ENCODE measurements at regions not wholly inside any gene's neighbourhood (a gene's known extent, or its start where the extent isn't known, plus 50 kb on each side); places are given as distances from the start of the nearest gene placed in this dataset.
"Not testable (repeated sequence)": the region's sequence is repeated elsewhere in the genome, so short reads cannot be mapped to it uniquely, and the experiment has no call there.

DNA sequence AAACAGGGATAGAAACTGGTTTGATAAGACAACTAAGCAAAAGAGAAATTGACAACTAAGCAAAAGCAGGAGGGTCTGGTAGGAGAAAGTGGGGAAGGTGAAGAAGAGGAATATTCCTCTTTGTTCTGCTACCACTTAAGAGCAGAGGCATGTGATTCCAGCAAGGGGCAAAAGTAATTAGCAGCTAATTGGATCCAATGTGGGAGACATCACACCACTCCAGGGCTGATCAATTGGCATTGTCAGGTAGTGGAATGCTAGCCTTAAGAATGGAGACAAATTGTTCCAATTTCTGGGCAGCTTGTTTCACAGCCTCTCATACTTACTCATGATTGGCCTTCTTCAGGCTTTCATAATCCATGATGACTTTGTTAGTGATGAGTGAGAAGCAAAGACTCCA is 547.1 kb upstream of the GCFC2 start:
- DNase-seq (ENCODE audit: low spot score) = no peak

DNA sequence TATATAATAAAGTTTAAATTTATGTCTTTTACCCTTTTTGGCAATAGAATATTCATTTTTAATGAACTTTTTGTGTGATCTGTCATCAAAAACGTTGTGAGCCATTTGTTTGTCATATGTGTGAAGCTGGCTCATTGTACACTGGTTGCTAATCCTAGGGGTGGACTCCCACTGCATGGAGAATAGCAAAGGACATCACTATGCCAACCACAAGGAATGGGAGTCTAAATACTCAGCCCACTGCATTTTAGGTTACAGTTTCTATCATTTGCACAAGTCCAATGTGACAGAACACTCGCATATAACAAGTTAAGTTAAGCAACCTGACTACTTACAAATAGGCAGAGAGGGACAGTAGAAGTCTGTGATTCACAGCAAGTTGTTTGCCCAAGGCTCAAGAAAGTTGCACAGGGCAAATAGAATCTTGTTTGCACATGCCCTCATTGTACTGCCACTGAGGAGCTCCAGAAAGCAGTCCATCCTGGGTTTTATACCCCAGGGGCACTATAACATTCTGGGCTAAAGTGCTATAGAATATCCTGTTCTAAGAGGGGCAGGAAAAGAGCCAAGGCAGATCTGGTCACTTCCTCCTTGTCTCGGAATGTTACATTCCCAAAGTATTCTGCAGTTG is 545.9 kb upstream of the GCFC2 start:
- no peak for DNase-seq (ENCODE audit: low spot score)

DNA sequence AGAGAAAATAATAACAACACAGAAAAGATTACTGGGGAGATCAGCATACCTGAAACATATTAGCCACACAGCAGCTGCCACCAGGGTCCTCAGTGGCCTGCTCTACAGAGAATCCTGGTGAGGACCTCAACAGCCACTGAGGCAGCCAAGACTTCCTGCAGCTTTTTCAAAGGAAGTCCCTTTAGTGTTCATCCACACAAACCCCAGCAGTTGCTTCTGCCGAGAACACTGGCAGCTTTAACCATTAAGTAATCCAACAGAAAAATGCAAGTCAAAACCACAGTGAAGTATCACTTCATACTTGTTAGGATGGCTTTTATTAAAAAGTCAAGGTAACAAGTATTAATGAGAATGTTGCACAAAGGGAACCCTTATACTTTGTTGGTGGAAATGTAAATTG is 542.0 kb upstream of the GCFC2 start:
- DNase-seq (ENCODE audit: low spot score) = no peak

DNA sequence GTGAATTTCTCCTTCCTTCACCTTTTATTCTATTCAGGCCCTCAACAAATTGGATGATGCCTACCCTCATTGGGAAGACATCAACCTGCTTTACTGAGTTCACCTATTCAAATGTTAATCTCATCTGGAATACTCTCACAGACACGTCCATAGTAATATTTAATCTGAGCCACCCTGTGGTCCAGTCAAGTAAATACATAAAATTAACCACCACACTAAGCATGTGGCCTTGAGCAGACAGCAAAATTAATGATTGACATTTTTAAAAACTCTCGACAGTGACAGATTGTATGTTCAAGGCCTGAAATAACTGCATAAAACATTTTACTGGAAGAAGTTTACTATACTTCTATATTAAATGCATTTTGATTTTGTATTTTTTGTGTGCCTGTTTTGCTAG is 540.6 kb upstream of the GCFC2 start:
- DNase-seq (ENCODE audit: low spot score) = peak; percentile 4

DNA sequence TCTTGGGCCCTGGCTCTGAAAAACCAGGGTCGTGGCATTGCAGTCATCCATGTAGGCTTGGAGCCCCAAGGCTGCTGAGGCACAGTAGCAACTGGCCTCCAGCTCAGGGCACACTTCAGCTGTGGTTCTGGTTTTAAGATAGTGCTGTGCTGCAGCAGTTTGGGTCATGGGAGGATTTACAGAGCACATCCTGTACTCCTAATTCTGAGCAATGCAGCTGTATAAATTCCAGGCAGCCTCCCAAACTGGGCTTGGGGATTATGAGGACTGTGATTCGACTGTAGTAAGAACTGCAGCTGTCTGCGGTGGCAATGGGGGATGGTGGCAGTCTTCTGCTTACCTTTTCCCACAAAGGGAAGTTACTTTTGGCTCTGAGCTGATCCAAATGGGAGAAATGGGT is 536.3 kb upstream of the GCFC2 start:
- DNase-seq (ENCODE audit: low spot score) = no peak

DNA sequence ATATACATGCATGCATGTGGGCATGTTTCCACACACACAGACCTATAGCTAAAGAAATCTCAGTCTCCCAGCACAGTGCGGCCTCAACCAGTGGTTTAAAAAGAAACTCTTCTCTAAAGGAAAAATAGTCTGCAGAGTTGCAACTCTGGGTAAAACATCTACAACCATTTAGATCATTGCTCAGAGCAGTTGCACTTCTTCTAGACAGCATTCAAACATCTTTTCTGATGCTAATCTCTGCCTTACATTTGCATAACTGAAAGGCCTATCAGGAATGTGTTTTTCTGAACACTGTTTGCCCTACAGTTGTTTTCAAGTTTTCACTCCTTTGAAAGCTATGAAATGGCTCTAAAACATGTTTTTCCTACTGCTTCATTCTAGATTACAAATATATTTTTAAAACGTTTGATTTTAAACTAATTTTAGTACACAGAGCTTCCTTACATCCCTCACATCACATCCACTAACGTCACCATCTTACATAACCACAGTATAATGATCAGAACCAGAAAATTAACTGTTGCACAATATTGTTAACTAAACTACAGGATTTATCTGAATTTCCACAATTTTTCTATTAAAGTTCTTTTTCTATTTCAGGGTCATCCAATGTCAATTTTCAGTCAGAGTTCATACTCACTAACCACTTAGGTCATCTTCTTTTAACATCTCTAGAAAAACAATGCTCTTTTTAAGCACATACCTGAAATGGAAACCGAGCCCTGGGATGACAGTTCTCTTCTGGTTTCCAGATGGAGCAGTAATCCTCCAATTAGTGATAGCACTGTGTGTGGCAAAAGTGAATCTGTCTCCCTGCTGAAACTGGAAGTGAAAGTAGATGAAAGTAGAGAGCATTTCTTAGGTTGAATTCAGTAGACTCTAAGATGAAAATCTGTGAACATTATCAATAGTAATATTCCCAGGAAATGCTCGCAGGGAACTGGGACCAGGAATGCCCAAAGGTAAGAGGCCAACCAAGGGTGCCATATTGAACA is 501.6 kb upstream of the GCFC2 start:
- no peak for DNase-seq (ENCODE audit: low spot score)

DNA sequence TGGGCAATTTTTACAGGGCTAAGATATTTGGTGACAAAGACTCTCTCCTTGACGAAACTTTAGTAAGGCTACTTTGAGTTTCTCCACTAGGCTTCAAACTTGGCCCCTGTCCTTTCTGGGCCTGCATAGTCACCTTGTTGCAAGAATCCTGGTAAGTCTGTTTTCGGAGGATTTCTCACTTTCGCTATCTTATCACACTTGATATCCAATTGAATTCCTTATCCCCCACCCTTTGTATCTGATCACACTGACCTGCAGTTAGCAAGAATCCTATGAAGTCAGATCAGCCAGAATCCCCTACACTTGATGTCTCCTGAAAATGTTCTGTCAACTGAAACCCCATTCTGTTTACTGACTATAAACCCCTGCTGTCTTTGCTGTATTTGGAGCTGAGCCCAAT is 499.8 kb upstream of the GCFC2 start:
- DNase-seq (ENCODE audit: low spot score) = no peak

DNA sequence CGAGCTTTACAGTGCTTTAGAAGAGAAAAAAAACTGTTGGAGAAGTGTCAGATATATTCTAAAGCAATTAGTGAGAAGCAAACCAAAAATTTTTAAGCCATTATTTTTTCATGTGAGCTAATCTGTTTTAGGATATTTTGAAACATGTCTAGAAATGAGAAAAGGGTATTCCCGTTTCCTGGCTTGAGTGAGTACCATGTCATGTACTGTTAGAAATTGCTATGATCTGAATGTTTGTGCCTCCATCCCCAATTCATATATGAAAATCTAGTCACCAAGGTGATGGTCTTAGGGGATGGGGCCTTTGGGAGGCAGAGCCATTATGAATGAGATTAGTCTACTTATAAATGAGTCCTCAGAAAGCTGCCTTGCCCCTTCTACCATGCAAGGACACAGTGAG is 493.3 kb upstream of the GCFC2 start:
- no peak for DNase-seq (ENCODE audit: low spot score)

DNA sequence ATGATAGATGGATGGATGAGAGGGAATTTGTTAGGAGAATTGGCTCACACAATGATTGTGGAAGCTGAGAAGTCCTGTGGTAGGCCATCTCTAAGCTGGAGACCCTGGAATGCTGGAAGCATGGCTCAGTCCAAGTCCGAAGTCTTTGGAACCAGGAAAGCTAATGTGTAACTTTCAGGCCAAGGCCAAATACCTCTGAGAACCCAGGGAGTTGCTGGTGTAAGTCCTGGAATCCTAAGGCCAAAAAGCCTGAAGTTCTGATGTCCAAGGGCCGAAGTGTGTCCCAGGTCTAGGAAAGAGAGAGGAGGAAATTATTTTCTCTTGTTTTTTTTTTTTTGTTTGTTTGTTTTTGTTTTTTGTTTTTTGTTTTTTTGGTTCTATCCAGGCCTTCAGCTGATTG is 492.2 kb upstream of the GCFC2 start:
- no peak for DNase-seq (ENCODE audit: low spot score)

DNA sequence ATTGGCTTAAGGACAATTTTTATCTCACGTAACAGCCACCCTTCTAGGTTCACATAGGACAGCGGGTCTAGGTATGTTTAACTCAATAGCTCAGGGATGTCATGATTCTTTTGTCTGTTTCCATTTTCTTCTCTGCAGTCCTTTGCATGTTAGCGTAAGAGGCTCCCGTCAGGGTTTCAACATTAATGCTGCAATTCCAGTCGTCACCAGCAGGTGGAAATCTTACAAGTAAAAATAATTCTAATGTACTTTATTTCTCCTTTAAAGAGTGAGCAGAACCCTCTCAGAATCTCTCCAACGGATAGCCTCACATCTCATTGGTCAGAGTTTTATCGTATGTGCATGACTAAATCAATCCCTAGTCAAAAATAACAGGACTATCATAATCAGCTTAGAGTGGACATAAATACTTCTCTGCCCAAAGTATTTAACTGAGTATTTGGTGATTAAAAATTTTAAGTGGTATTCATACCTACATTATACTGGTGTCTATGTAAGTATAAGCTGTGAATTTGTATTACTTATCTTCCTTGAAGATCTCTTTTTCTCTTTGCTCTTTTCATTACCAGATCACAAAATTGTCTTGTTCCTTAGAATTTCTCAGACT is 487.2 kb upstream of the GCFC2 start:
- peak; percentile 71 for DNase-seq (ENCODE audit: low spot score)

DNA sequence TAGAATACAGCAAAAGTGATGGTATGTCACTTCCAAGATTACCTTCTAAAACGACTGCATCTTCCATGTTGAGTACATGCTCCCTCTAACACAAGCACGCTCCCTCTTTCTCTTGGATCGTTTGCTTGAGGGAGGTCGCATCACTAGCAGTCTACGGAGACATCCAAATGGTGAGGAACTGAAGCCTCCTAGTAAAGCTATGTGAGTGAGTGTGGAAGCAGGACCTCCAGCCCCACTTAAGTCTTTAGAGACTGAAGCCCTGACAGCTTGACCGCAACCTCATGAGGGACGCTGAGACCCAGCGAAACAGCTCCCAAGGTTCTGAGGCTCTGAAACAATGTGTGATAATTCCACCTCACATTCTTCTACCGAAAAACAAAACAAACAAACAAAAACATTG is 486.7 kb upstream of the GCFC2 start:
- no peak for DNase-seq (ENCODE audit: low spot score)

DNA sequence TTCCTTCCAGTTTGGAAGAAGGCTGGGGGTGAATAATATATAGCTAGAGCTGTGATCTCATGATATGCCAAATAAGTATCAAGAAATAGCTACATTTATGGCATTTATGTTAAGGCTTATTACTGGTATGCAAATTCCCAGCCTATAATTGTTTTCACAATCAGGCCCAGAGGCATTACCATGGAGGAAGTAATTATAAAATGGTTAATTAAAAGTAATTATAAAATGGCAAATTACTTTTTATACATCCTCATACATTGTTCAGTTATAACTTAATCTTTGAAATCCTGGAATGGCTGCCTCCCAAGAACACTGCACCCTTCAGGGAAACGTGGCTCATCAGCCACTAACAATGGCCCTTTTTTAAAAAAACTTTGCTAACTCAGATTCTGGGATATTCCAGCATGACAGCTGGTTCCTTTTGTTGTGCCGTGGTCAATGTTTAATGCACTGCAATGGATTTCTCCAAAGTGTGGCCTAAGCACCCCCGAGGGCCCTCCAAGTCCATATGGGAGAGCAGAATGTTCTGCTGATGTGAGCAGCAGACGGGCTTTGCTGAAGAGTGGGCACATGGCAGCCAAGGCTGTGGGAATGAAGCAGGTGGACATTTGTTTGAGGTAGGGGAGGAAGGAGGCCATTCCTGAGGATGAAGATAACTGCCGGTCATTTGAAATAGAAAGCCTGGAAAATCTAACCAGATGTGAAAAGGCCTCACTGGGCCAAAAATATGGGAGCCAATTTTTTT is 483.5 kb upstream of the GCFC2 start:
- no peak for DNase-seq (ENCODE audit: low spot score)

DNA sequence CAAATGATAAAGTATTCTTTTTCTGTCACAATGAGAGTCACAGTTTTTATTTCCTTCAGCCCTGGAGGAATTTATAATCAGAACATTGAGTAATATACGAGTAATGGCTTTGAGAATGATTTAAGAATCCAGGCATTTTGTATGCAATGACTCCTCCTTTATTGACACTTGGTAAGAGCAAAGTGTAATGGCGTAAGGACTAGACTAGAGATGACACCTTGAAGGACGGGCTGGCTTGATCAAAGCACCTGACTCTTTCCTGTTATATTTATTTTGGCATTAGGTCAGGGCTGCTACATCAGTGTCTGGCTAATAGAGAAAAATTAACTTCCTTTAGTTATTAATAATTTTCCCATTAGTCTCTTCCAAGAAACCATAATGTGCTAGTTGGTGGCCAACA is 482.4 kb upstream of the GCFC2 start:
- DNase-seq (ENCODE audit: low spot score) = no peak

DNA sequence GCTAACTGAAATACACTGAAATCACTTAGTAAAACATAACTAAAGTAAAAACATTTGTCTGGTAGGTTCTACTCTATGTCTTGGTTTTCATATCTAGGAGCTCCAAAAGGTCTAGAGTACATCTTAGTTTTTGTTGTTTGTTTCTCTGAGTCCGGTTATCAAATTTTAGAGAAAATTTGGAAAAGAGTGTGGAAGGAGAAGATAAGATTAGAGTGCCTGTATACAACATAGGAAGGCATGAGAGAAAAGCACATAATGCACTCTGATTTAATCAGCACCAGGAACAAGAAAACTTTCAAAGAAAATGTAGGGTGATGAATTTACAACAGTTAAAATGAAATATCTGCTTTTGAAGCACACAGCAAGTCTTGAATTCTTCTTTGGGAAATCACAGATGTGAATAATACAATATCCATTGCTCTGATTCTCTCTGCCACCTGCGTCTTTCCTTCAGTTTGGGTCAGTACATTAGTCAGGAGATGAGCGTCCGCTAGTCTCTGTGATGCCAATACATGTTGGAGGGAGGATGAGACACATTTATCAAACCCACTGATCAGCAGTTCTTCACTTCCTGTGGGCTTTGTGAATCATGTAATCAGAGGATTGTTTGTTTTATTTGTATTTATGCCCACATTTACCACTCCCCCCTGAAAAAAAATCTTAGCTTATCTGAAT is 477.8 kb upstream of the GCFC2 start:
- DNase-seq (ENCODE audit: low spot score) = no peak

DNA sequence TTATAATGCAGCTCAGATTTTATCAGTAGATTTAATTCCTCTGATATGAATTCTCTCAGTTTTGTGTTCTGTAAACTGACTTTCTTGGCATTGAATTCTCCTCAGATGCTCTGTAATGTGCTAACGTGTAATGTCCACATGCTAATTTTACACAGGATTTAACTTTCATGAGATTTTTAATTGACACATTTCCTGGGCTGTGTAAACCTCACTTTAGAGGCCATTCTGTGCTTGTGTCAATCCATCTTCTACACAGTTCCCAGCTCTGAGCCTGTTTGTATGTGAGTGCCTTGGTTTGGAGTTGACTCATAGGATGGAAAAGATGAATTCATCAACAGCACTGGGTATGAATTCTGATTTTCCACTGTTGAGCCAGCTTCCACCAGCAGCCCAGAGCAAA is 476.7 kb upstream of the GCFC2 start:
- DNase-seq (ENCODE audit: low spot score) = peak; percentile 37

DNA sequence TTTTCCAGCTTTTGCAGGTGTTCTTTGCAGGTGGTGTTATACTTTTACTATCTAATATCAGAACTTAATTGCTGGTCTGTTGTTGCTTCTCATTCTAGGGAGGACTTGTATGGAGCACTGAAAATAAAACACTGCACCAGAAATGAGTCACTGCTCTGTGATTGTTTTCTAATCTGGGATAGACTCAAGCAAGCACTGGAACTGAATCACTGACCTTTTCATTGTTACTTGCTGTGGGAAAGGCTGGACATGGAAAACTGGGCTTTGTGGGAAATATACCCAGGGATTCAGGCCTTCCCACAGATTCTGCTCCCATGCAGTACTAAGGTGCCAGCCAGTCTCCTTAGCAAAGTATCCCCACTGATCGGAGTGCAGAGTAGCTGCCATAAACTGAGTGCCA is 470.0 kb upstream of the GCFC2 start:
- no peak for DNase-seq (ENCODE audit: low spot score)

DNA sequence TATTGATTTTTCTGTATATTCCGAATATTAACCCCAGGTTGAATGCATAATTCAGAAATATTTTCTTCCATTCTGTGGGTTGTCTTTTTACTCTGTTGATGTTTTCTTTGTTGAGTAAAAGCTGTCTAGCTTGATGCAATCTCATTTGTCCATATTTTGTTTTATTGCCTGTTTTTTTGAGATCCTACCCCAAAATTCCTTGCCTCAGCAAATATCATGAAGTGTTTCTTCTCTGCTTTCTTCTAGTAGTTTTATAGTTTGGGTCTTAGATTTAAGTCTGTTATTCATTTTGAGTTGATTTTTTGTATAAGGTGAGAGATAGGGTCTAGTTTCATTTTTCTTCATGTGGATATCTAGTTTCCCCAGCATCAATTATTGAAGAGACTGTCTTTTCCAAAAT is 467.9 kb upstream of the GCFC2 start:
- no peak for DNase-seq (ENCODE audit: low spot score)

DNA sequence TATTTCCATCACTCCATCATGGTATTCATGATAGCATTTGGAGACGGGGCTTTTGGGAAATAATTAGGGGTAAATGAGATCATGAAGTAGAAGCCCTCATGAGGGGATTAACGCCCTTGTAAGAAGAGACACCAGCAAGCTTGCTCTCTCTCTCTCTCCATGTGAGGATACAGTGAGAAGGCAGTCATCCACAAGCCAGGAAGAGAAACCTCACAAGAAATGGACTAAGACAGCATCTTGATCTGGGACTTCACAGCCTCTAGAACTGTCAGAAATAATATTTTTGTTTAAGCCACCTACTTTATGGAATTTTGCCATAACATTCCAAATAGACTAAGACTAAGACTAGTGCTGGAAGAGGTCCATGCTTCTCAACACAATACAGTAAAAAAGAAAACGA is 464.6 kb upstream of the GCFC2 start:
- no peak for DNase-seq (ENCODE audit: low spot score)

DNA sequence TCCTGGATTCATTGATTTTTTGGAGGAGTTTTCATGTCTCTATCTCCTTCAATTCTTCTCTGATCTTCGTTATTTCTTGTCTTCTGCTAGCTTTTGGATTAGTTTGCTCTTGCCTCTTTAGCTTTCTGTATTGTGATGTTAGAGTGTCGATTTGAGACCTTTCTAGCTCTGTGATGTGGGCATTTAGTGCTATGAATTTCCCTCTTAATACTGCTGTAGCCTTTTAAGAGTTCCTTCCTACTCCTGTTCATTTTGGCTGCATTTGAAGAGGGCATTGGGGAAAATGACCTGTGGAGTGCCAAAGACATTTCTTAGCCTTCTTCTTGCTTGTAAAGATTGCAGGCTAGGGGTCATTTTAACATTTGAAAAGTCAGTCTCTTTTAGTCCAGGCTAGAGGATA is 463.8 kb upstream of the GCFC2 start:
- no peak for DNase-seq (ENCODE audit: low spot score)

DNA sequence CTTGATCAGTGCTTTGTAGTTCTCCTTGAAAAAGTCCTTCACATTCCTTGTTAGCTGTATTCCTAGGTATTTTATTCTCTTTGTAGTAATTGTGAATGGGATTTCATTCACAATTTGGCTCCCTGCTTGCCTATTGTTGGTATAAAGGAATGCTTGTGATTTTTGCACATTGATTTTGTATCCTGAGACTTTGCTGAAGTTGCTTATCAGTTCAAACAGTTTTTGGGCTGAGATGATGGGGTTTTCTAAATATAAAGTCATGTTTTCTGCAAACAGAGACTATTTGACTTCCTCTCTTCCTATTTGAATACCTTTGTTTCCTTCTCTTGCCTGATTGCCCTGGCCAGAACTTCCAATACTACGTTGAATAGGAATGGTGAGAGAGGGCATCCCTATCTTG is 462.5 kb upstream of the GCFC2 start:
- not testable (repeated sequence) for DNase-seq (ENCODE audit: low spot score)

DNA sequence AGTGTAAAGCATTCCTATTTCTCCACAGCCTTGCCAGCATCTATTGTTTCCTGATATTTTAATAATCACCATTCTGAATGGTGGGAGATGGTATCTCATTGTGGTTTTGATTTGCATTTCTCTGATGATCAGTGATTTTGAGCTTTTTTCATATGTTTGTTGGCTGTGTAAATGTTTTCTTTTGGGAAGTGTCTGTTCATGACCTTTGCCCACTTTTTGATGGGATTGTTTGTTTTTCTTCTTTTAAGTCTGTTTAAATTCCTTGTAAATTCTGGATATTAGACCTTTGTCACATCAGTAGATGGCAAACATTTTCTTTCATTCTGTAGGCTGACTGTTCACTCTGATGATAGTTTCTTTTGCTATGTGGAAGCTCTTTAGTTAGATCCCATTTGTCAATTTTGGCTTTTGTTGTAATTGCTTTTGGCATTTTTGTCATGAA is 461.5 kb upstream of the GCFC2 start:
- not testable (repeated sequence) for DNase-seq (ENCODE audit: low spot score)

DNA sequence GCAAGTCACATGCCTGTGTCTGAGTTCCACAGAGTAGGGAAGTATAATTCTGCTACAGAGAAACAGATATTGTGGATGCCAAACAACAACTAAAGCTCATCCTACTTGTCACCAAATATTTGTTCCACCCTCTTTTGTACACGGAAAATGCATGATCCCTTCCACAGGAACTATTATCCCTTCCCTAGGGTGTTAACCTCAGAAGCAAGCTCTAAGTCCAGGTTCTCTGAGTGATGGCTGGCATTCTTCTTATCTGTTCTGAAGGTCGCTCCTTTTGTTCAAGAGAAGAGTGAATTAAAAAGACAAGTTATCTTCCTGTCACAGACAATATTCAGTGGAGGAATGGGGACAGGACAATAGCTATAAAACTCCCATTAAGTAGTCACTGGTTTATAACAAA is 460.1 kb upstream of the GCFC2 start:
- no peak for DNase-seq (ENCODE audit: low spot score)

All from RKO (cell line).